Bronchial epithelial cell (primary cell): ENCODE measurements at regions not wholly inside any gene's neighbourhood (a gene's known extent, or its start where the extent isn't known, plus 50 kb on each side); places are given as distances from the start of the nearest gene placed in this dataset.

ENCODE experiments used
- DNase-seq: peaks from one replicate; pipeline ENCODE4 v3.0.0-alpha.2; 2010; ENCODE audit warnings: low read depth
- FAIRE-seq: peaks from 2 replicates; lab custom pipeline; 2011; peaks lifted over from hg19 to GRCh38; lab: Jason Lieb, UNC
- H3K27me3 ChIP-seq: 2 replicates; pipeline ENCODE4 v1.5.1; 2011; ENCODE audit warnings: low read length; ENCODE audit not compliant: control insufficient read depth, insufficient read depth
- H3K36me3 ChIP-seq: 2 replicates; pipeline ENCODE4 v1.5.1; 2011; ENCODE audit warnings: low read length; ENCODE audit not compliant: control insufficient read depth, insufficient read depth
- H3K4me3 ChIP-seq: 2 replicates; pipeline ENCODE4 v1.5.1; 2011; ENCODE audit warnings: mild to moderate bottlenecking, low read depth, low read length, control low read depth
- TF ChIP-seq, protein P1 (sequence below): IDR thresholded peaks from 2 replicates; pipeline ENCODE4 v1.5.1; 2011; ENCODE audit warnings: mild to moderate bottlenecking, moderate library complexity, low read length, control low read depth, inconsistent platforms; ENCODE audit not compliant: insufficient read depth, severe bottlenecking

DNA sequence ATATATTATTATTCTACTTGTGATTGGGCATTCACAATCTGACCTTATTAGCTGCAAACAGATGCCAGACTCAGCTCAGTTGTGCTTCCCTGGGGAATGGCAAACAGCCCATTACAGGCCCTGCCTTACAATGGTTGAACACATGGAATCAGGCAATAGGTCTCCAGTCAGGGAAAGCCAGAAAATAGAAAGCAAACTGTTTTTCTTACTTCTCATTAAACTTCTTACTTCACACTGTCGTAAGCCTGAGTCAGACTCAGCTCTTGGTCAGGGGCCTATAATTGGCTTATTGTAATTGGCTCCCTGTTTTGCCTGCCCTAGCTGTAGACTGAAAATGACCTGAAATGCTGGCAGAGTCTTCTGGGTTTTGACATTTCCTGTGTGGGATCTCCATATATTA, 77.0 kb upstream of the CA10 start:
- DNase-seq (no peak), FAIRE-seq (no peak)
- Histone ChIP-seq H3K36me3 (no peaks in the 10 kb centered on the region), H3K4me3 (no peak overlapping the region), H3K27me3 (no peaks in the 10 kb centered on the region)
- TF ChIP-seq, protein P1, sequence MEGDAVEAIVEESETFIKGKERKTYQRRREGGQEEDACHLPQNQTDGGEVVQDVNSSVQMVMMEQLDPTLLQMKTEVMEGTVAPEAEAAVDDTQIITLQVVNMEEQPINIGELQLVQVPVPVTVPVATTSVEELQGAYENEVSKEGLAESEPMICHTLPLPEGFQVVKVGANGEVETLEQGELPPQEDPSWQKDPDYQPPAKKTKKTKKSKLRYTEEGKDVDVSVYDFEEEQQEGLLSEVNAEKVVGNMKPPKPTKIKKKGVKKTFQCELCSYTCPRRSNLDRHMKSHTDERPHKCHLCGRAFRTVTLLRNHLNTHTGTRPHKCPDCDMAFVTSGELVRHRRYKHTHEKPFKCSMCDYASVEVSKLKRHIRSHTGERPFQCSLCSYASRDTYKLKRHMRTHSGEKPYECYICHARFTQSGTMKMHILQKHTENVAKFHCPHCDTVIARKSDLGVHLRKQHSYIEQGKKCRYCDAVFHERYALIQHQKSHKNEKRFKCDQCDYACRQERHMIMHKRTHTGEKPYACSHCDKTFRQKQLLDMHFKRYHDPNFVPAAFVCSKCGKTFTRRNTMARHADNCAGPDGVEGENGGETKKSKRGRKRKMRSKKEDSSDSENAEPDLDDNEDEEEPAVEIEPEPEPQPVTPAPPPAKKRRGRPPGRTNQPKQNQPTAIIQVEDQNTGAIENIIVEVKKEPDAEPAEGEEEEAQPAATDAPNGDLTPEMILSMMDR, result no peak

DNA sequence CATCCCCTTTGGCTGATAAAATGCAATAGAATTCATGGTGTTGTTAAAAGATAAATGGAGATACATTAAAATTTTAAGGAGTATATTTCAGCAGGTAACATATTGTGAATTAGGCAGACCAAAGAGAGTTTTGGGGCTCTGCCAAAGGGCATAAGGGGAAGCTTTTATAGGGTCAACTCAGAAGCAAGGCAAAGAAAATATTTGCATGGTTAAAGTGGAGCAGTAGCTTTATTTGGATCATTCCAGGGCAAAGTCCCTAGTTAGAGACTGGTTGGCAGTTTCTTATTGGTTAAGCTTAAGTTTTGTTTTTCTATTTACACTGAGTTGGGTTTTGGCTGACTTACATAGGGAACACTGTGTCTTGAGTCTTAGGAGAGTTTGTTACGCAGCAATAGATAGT, 75.1 kb upstream of the CA10 start:
- Histone ChIP-seq H3K4me3 (no peak overlapping the region), H3K36me3 (no peaks in the 10 kb centered on the region), H3K27me3 (no peaks in the 10 kb centered on the region)
- no peak for DNase-seq
- FAIRE-seq, result no peak
- TF ChIP-seq, protein P1, result no peak

DNA sequence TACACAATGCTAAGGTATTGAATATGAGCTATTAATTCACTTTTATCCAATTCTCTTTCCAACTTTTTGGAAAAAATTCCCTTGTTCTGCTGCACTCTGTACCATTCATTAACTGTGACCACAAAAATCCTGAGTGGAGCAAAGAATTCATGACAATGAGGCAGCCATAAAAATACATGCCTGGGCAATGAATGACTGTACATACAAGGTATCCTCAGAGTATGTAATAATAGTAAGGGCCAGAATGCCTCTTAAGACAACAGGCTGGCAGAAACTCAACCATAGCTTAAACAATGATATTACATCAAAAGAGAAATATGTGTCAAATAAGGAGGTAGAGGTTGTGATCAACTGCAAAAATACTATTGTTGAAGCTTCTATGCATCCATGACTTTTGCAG, 74.7 kb upstream of the CA10 start:
- DNase-seq (peak; percentile 75), FAIRE-seq (no peak)
- TF ChIP-seq, protein P1, result no peak
- H3K27me3 ChIP-seq, result no peaks in the 10 kb centered on the region
- no peak overlapping the region for H3K4me3 ChIP-seq
- no peaks in the 10 kb centered on the region for H3K36me3 ChIP-seq

DNA sequence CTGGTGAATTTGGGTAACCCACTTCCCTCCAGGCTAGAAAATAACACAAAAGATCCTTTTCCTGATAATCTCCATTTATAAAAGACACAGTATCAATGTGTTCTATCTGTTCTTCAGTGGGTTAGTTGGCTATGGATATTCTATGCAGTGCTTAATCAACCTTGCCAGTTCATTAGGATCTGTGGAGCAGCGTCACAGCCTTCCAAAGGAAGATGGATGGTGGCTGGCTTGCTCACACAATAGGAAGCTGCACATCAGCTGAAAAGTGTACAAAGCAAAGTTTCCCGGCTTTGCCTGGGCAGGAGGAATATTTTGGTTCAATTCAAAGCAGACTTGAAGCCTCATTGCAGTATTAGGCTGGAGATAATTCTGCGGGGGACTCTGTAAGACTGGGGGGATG, 70.3 kb upstream of the CA10 start:
- H3K36me3 ChIP-seq, result no peaks in the 10 kb centered on the region
- H3K4me3 ChIP-seq, result no peak overlapping the region
- no peaks in the 10 kb centered on the region for H3K27me3 ChIP-seq
- no peak for FAIRE-seq
- no peak for DNase-seq
- TF ChIP-seq, protein P1, result no peak

DNA sequence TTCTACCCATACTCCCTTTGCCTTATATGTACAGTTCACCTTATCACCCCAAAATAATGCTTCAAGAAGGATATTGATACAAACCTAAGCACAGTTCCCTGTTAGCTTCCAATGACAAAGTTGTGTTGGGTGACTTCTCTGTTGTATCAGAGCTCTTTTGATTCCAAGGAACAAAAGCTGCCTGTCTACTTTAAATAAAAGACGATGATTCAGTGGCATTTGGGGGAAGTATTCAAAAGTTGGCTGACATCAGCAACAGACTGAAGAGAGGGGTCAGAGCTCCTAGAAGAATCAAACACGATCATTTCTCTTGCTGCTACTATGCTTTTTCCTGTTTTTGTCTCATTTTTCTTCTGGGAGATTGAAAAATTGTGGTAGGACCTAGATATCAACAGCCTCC, 69.4 kb upstream of the CA10 start:
- H3K4me3 ChIP-seq, result no peak overlapping the region
- no peaks in the 10 kb centered on the region for H3K36me3 ChIP-seq
- TF ChIP-seq, protein P1, result no peak
- H3K27me3 ChIP-seq, result no peaks in the 10 kb centered on the region
- DNase-seq (no peak), FAIRE-seq (no peak)

DNA sequence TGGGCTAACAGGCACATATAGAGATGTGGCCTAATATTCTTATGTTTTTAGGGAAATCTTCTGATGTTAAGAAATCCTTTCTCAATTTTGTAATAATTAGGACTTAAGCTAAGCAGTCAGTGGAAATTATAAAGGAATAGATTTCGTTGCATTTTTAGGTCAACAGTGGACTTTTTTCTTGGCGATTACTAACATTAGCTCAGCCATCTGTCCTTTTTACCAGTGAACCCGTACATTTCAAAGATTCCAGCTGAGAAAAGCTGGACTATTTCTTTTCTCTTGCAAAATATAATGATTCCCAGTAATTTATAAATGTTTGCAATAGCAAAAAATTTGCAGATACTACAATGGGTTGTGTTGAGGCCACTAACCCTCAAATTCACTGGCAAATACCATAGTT, 54.9 kb upstream of the CA10 start:
- Histone ChIP-seq H3K4me3 (no peak overlapping the region), H3K27me3 (no peaks in the 10 kb centered on the region), H3K36me3 (no peaks in the 10 kb centered on the region)
- FAIRE-seq, result no peak
- DNase-seq, result no peak
- TF ChIP-seq, protein P1, result no peak
